HL-60 (cell line): ENCODE measurements at regions not wholly inside any gene's neighbourhood (a gene's known extent, or its start where the extent isn't known, plus 50 kb on each side); places are given as distances from the start of the nearest gene placed in this dataset.

ENCODE experiments used
- DNase-seq, 2 experiments: peaks; one replicate each; pipeline ENCODE4 v3.0.0-alpha.2; 2010 to 2020; ENCODE audit warnings: low read depth in 1 of 2, low spot score in 1 of 2
- H3K27ac ChIP-seq: fragments of 250-450 bp; sonication (Bioruptor Pico); replicated peaks from 2 replicates; pipeline ENCODE4 v1.5.1; 2020; ENCODE audit warnings: mild to moderate bottlenecking, moderate library complexity
- H3K27me3 ChIP-seq: fragments of 250-450 bp; sonication (Bioruptor Pico); 2 replicates; pipeline ENCODE4 v1.5.1; 2021; ENCODE audit warnings: mild to moderate bottlenecking, moderate library complexity; ENCODE audit not compliant: insufficient read depth, poor library complexity, severe bottlenecking
- H3K4me3 ChIP-seq: replicated peaks from 2 replicates; pipeline ENCODE4 v1.5.1; 2011; ENCODE audit warnings: mild to moderate bottlenecking, control low read depth, low read length; ENCODE audit not compliant: insufficient read depth
- GABPA ChIP-seq: IDR thresholded peaks from 2 replicates; pipeline ENCODE4 v1.6.1; 2012; ENCODE audit warnings: low read depth
- POLR2AphosphoS5 ChIP-seq: IDR thresholded peaks from 2 replicates; pipeline ENCODE4 v1.6.1; 2012; ENCODE audit warnings: low read depth
- SPI1 ChIP-seq: IDR thresholded peaks from 2 replicates; pipeline ENCODE4 v1.6.1; 2012; ENCODE audit warnings: low read depth, mild to moderate bottlenecking, borderline replicate concordance
- TF ChIP-seq, protein P1 (sequence below): IDR thresholded peaks from 2 replicates; pipeline ENCODE4 v1.6.1; 2012; ENCODE audit warnings: low read depth; ENCODE audit not compliant: insufficient replicate concordance
- TF ChIP-seq, protein P2 (sequence below): IDR thresholded peaks from one replicate; pipeline ENCODE4 v1.5.1; 2011; ENCODE audit warnings: low read length, control low read depth, inconsistent platforms; ENCODE audit not compliant: insufficient read depth

DNA sequence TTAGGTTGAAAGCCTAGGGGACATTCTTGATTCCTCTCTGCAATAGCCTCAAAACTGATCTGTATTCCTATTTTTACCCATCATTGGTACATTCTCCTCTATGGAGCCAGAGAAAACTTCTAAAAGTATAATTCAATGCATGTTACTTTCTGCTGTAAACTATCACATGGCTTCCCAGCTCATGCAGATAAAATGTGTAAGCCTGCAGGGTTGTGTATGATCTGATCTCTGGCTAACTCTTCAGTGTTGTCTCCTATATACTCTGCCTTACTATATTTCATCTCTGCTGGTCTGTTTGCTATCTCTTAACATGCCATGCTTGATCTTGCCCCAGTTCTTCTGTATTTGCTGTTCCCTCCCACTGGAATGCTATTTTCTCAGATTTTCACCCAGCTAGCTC, 323.3 kb upstream of the RSPO3 start:
- TF ChIP-seq, protein P1, sequence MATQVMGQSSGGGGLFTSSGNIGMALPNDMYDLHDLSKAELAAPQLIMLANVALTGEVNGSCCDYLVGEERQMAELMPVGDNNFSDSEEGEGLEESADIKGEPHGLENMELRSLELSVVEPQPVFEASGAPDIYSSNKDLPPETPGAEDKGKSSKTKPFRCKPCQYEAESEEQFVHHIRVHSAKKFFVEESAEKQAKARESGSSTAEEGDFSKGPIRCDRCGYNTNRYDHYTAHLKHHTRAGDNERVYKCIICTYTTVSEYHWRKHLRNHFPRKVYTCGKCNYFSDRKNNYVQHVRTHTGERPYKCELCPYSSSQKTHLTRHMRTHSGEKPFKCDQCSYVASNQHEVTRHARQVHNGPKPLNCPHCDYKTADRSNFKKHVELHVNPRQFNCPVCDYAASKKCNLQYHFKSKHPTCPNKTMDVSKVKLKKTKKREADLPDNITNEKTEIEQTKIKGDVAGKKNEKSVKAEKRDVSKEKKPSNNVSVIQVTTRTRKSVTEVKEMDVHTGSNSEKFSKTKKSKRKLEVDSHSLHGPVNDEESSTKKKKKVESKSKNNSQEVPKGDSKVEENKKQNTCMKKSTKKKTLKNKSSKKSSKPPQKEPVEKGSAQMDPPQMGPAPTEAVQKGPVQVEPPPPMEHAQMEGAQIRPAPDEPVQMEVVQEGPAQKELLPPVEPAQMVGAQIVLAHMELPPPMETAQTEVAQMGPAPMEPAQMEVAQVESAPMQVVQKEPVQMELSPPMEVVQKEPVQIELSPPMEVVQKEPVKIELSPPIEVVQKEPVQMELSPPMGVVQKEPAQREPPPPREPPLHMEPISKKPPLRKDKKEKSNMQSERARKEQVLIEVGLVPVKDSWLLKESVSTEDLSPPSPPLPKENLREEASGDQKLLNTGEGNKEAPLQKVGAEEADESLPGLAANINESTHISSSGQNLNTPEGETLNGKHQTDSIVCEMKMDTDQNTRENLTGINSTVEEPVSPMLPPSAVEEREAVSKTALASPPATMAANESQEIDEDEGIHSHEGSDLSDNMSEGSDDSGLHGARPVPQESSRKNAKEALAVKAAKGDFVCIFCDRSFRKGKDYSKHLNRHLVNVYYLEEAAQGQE: no peak
- TF ChIP-seq, protein P2, sequence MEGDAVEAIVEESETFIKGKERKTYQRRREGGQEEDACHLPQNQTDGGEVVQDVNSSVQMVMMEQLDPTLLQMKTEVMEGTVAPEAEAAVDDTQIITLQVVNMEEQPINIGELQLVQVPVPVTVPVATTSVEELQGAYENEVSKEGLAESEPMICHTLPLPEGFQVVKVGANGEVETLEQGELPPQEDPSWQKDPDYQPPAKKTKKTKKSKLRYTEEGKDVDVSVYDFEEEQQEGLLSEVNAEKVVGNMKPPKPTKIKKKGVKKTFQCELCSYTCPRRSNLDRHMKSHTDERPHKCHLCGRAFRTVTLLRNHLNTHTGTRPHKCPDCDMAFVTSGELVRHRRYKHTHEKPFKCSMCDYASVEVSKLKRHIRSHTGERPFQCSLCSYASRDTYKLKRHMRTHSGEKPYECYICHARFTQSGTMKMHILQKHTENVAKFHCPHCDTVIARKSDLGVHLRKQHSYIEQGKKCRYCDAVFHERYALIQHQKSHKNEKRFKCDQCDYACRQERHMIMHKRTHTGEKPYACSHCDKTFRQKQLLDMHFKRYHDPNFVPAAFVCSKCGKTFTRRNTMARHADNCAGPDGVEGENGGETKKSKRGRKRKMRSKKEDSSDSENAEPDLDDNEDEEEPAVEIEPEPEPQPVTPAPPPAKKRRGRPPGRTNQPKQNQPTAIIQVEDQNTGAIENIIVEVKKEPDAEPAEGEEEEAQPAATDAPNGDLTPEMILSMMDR: no peak
- TF ChIP-seq POLR2AphosphoS5 (no peak), GABPA (no peak)
- Histone ChIP-seq H3K4me3 (no peak overlapping the region), H3K27ac (no peak overlapping the region), H3K27me3 (no peaks in the 10 kb centered on the region)
- no peak for DNase-seq

DNA sequence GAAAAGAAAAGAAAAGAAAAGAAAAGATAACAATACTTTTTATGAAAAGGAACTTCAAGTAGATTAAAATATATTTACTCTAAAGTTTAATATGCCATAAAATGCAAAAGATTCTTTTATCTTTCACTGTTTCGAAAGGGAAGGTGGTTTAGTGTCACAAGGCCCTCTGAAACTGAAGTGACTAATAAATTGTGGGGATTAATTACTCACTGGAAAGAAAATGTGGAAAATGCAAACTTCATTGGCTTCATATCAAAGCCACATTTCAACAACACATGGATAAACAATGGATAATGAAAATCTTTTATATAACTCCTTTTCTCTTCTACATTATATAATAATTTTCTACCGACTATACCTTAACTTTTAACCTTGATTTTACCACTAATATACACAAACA, 320.5 kb upstream of the RSPO3 start:
- Histone ChIP-seq H3K27me3 (peaks cover 4% of the 10 kb centered on the region), H3K27ac (no peak overlapping the region), H3K4me3 (no peak overlapping the region)
- TF ChIP-seq POLR2AphosphoS5 (no peak), GABPA (no peak), SPI1 (no peak)
- TF ChIP-seq, protein P1: no peak
- TF ChIP-seq, protein P2: no peak
- DNase-seq: no peak

DNA sequence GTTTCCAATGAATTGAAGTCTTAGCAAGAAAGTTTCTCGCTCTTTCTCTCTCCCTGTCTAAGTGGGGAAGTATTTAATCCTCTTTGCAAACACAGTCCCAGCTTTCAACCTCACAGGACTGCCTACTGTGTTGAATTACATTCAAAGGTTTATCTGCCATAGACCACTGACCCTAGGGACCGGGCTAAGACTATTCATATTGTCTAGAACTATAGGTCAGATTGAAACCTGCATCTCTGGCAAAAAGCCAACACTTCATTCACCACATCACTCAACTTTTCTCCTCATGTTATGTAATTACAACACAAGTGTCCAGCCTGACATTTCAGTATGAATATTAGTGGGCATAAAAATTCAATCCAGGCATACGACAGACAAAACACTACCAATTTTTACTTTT, 314.7 kb upstream of the RSPO3 start:
- H3K27ac ChIP-seq: no peak overlapping the region
- no peak overlapping the region for H3K4me3 ChIP-seq
- H3K27me3 ChIP-seq: peaks cover 4% of the 10 kb centered on the region
- DNase-seq: no peak
- TF ChIP-seq POLR2AphosphoS5 (no peak), SPI1 (no peak), GABPA (no peak)
- TF ChIP-seq, protein P2: no peak
- TF ChIP-seq, protein P1: no peak
